HG02981 (cell line): ENCODE measurements at regions not wholly inside any gene's neighbourhood (a gene's known extent, or its start where the extent isn't known, plus 50 kb on each side); places are given as distances from the start of the nearest gene placed in this dataset.
"Not testable (repeated sequence)": the region's sequence is repeated elsewhere in the genome, so short reads cannot be mapped to it uniquely, and the experiment has no call there.

ENCODE experiments used
- ATAC-seq: cut with Tn5 transposase; IDR thresholded peaks from one replicate; pipeline ENCODE4 v1.9.1; 2021; ENCODE audit warnings: mild to moderate bottlenecking, moderate library complexity; ENCODE audit not compliant: unreplicated experiment

DNA sequence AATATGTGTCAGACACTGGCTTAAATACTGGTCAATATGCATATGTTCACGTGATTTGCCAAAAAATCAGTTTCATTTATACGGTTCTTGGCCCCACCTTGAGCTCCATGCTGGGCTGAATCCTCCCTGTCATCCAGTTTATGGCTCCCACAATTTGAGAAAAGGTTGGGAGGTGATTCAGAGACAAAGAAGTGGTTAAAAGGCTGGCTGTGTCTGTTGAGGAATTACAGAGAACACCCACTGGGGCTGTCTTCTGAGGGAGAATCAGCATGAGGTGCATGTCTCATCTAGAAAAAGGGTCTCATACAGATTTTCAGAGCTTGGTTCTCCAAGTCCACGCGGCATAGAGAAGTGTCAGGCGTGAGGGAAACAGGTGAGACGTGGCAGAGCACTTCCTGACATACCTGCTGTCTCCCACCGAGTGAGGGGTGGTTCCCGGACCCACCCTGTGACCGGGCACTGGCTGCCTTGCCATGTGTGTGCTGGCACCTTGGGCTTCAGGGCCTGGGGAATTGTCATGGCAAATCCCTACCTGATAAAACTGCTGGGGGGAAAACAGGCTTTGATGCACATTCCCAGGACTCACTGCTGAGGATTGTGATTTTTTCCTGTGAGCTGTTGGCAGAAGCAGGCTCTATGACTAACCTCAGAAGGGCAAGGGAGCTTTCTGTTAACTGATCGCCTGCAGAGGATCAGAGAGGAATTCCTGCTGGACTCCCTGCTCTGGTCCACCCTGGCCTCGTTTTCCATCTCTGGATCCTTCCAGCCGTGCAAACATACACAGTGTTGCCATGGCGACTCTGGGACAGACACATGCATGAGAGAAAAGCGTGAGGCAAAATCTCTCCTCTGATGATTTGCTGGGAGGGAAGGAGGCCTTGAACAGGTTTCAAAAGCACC, 223.6 kb downstream of the ADAMTS15 start:
- ATAC-seq: no peak

DNA sequence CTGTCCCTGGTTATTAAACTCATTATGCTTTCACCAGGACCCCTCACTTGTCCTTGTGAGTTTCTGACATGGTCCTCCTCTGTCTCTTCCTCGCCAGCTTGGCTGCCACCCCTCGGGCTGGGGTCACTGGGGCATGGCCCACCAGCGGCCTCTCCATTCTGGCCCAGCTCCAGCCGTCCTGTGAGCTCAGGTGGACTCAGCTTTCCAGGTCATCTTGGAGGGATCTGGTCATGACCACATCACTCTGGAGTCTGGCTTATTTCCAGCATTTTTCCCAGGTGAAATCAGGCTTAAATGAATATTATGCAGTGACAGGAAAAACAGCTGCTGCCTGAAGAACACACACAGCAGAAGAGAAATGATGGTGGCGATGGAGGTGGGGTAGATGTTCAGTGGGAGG, 224.5 kb downstream of the ADAMTS15 start:
- no peak for ATAC-seq

DNA sequence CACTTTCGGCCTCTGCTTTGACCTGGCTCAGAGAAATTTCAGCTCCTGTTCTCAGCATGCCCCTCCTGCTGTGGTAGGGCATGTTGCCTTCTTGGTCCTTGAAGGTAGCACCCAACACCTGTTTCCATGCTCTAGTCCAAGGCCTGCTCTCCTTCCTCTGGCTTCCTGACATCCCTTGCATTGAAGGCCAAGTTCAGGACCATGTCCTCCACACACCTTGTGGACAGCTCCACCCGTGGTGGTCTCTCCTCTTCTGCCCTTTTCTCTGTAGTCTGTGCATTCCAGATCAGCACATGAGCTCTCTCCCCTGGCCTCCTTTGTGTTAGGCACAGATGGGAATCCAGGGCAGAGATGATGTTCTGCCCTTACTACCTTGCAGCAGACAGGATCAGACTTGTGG, 225.3 kb downstream of the ADAMTS15 start:
- no peak for ATAC-seq

DNA sequence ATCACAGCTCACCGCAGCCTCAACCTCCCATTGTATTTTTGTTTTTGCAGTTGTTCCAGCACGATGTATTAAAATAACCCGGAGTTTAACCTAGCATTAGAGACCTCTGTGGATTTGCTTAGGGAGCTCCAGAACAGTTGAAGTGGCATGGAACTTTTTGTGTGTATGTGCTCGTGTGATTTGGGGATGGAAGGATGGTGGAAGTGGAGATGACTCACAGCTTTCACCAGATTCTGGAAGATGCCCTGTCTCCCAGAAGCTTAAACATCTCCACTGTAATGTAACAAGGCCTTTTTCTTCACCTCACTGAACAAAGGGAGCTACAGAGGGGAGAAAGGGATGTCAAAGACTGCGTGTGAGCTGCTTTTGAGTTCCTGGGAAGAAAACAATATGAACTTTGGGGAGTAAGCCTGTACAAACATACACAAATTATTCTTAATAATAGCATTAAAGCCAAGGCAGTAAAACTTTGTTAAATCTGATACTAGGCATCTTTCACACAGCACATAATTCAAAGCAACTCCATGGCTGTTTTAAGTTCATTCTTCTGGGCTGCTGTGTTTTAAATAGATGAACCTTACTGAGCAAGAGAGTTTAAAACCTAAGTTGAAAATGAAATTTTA, 226.4 kb downstream of the ADAMTS15 start:
- no peak for ATAC-seq

DNA sequence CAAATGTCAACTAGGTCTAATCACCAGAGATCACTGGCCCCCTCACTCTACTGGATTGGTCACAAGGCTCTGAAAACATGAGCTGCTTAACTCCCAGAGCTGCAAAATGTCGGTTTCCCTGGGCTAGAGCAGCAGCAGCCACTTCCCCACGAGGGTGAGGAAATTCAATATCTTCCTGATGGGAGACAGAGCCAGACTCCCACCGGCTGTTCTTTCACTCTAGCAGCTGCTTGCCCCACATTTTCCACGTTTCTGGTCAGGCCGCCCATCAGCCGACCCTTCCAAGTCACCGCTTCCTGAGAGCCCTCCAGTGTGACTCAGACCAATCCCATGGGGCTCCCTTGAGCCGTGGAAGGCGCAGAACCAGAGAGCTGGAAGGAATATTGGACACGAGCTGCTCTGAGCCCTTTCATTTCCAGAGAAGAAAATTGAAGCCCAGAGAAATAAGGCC, 227.0 kb downstream of the ADAMTS15 start:
- ATAC-seq: no peak

DNA sequence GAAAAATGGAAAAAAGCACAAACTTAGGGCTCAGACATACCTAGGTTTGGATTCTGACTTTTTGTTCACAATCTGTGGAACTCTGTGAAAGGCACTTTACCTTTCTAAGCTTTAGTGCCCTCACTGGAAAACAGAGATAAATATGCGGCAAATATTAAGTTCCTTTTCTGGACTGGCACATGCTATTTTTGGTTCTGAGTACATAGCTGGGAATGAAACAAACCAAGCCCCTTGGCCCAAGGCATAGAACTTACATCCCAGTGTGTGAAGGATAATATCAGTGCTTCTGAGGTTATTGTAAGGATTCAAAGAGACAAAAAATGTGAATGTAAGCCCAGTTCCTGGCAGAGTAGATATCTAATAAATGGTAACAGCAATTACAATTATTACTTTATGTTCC, 227.5 kb downstream of the ADAMTS15 start:
- ATAC-seq: no peak

DNA sequence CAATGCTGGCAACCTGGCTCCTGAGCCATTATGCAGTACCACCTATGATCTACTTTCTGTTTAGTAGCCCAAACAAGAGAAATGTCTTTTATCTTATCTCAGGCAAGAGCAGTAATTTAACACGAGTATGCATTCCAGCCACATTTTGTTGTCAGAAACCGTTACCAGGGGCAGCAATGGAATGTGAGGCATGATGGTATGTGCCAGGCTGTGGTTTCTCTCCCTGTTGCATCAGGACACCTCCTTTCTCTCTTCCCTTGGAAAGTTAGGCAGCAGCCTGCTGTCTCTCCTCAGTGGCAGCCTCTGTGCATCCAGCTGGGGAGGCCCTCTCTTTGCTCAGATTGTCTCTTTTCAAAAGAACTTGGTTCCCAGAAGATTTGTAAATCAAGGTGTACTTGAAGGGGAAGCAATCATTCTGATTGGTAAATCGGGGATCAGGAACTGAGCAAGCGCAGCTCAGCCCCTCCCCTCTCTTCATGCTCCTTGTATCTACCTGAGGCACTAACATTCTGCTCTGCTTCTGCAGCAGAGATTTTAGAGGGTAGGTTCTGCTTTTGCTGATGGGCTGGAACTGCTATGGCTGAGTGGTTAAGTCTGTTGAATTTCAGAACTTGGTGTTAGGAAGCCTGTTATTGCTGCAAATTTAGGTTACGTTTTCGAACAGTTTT, 229.2 kb downstream of the ADAMTS15 start:
- no peak for ATAC-seq

DNA sequence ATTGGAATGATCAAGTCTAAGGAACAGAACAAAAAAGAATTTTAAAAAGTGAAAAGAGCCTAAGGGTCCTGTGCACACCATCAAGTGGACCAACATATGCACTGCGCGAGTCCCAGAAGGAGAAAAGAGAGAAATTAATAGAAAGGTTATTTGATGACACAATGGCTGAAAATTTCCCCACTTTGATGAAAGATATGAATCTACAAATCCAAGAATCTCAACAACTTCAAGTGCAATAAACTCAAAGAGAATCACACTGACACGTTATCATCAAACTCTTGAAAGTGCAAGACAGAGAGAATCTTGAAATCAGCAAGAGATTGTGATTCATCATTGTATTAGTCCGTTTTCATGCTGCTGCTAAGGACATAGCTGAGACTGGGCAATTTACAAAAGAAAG, 230.8 kb downstream of the ADAMTS15 start:
- ATAC-seq: no peak

DNA sequence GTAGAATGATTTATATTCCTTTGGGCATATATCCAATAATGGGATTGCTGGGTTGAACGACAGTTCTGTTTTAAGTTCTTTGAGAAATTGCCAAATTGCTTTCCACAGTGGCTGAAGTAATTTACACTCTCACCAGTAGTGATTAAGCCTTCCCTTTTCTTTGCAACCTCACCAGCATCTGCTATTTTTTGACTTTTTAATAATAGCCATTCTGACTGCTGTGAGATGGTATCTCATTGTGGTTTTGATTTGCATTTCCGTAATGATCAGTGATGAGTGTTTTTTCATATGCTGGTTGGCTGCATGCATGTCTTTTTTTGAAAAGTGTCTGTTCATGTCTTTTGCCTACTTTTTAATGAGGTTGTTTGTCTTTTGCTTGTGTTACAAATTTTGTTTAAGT, 233.8 kb downstream of the SNX19 start:
- ATAC-seq: not testable (repeated sequence)

DNA sequence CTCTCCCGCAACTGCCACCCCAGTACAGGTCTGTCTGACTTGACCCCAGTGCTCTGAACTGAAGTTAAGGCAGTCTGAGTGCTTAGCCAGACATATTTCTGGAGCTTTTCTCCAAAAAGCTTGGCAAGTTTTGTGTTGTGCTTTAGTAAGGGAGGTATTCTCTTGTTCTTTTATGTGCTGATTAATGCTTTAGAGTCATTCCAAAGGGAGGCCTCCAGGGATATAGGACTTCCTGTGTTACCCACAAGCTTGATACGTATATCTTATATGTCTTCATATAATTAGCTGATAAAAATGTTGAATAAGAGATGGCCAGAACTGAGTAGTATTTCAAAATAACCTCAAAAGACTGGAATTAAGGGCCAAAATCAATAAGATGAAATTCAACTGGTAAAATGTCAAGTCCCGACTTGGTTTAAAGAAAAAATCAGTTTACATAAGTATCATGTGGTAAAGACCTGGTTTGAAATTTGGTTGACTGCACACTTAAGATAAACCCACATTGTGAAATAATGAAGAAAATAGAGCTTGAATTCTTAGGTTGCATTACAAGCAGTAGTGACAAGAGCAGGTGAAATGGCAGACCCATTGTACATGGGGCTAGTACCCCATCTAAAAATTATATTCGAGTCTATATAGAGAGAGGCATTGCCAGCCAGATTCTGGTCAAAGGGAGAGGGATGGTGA, 226.9 kb downstream of the SNX19 start:
- no peak for ATAC-seq

DNA sequence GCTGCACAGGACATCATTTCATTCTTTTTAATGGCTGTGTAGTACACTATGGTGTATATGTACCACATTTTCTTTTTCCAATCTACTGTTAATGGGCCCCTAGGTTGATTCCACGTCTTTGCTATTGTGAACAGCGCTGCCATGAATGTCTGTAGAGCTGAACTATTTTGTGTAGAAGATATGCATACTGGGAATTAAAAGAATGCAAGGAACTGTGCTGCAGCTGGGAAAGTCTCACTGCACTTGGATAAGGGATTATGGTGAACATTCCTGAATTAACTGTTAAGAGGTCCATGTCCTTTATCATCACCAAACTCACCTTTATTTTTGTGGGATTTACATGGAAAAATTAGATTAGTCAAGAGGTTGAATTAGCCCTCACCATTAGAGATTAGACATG, 224.7 kb downstream of the SNX19 start:
- ATAC-seq: no peak

DNA sequence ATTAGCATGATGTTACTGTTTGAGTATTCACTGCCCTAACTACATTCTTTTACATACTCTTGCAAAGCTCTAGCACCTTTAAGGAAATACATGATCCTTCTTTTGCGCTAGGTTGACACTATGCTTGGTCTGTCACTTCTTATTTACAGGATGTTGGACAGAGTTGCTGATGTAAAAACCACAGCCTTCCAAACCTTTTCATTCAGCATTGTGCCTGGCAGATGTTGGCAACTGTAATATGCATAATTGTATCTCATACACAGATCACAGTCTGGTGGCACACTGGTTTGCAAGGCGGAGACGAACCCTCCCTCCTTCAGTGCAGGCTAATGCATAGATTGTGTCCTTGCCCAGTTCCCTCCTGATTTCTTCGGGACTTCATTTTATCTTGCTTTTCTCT, 224.1 kb downstream of the SNX19 start:
- ATAC-seq: no peak

DNA sequence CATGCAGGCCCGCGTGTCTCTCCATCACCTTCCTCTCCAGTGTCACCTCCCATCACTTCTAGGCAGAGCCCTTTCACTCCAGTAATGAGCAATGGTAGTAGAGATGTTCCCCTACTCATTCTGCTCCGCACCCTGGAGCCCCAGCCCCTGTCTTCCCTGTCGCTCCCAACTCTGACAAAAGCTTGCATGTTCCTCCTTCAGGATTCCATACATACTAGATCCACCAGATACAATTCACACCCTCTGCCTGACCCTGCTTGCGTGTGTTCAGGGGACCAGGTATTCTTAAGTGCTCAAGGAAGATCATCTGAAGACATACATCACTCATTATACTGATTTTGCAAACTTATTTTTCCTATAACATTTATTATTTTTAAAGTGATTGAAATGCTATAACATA, 222.7 kb downstream of the SNX19 start:
- ATAC-seq: no peak

DNA sequence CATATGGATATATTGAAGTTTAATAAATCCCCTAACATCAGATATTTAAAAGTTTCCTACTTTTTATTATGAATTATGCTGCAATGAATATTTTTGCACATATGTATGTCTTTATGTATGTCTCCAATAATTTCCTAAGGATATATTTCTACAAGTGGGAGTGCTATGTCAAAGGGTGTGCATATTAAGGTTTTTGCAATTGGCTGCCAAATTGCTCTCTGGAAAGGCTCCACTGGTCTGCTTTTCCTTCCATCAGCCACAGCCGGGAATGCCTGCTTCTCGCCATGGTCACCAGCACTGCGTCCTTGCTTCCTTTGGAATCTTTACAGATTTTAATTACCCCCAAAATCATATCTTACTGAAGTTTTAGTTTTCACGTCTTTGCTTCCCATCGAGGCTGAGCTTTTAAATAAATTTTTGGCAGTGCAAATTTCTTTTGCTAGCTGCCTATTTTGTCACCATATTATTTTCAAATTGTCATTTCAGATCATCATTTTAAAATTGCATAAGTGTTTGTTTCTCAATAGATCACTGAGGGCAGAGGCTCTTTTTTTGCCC, 221.7 kb downstream of the SNX19 start:
- ATAC-seq: no peak

DNA sequence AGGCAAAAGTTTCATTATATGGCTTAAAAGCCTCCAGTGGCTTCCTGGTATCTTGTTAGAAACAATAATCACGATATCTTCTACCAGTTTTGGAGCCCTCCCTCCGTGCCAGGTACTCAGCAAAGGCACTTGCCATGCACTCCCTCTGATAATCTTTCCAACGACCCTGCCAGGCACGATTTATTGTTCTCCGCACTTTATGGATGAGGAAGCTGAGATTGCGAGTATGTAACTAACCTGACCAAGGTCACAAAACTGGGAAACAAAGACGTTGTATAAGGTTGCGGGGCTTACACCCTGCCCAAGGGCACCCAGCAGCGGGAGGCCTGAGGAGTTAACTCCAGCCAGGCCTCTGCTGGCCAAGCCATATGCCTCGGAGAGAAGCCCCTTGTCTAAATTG, 218.1 kb downstream of the SNX19 start:
- no peak for ATAC-seq

DNA sequence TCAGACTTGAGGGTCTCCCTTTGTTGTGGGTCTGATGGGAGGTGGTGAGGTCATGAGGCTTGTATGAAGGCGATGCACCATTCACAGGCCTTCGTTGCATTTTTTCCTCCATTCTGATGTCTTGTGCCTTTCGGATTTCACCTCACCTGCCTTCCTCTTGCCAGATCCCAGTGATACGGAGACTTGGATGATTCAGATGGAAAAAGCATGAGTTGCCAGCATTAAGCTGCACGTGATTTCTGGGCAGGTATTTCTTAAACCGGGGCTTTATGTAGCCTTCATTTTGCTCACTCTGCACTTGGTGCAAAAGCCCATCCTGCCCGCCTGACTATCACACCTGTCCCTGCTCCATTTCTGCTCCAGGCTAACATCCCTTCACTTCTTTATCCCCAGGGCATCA, 216.7 kb downstream of the SNX19 start:
- no peak for ATAC-seq

DNA sequence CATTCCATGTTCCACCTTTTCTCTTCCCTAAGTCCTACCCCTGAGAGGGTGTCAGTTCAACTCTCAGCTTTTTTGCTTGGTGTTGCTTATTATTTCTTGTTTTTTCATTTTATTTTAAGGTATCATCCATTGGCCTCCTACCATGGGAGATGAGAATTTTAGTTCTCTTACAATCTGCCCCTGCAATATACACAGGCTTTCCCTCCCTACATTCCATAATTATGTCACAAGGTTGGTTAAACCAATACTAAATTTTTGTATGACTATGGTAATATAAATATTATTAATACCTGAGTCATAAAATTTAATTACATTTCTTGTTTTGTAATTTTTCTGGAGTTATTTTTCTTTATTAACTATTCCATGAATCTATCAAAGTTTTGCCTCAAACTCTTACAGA, 216.2 kb downstream of the SNX19 start:
- no peak for ATAC-seq

DNA sequence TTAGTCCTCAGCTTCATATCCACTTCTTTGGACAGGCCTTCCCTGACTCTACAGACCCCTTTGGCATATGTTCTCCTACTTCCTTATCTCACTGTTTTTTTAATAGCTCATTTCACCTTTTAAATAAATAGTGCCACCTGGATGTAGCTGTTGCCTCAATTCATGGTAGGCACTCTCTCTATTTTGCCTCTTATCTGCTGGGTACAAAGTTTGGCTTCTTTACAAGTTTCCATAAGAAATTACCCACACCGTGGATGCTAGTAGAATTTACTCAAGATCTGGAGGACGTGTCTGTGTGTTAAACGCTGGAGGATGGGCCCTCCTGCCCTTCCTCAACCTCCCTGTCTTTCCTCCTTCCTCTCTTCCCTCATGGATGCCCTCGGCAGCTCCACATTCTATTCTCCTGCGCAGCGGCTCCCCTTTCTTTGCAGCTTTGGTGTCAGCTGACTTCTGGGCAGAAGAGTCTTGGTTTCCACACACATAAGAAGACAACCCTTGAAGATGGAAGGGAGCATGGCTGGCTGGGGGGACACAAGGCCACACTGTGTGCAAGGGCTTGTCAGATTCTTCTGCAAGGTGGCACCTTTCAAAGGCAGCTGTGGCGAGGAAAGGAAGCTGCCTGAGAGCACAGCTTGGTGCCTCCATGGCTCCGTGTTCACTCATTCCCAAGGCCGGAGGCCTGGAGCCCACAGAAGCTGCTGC, 212.6 kb downstream of the SNX19 start:
- ATAC-seq: no peak

DNA sequence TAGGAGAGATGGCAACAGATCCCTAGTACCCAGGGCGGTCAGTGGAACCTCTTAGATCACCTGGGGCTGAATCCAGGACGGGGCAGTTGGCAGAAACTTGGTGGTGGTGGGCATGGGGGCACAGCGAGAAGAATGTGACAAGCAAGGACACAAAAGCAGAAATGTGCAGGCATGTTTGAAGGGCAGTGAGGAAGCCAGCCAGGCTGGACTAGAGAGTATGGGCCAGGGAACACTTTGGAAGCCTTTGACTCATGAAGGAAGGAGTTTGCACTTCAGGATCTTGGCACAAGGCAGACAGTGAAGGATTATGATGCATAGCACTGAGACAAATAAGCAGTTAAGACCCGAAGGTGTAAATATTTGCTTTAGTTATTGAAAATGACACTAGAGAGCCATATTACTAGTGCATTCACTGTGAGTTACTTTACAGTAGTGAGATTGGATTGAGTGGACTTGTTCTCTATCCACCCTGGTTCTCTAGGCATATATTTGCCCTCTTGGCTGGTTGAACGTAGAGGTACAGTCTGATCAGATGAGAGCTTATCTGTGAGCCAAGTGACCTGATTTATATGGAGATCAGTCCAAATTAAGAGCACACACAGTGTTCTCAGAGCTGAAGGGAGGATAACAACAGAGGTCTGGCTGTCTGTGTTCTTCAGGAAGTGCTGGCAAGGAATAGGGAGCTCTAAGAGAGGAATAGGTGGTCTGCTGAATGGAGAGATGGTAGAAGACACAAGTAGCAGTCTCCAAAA, 210.4 kb downstream of the SNX19 start:
- no peak for ATAC-seq

DNA sequence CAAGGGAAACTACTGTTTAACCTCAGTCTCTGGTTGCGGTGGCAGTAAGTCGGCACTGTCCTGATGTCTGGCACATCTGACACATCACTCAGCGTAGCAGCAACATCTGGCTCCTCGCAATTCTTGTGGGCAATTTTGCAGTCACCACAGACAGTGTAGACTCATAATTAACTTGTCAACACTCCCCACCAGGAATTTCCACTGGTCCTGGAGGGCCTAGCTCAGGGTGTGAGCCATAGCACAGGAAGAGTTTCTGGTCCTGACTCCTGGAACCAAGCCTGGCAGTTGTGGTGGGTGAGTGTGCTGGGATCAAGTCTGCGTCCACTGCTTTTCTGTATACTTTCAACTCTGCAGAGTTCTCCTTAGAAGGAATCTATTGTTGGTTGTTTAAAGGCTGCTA, 209.7 kb downstream of the SNX19 start:
- no peak for ATAC-seq
